Vagina (tissue), 2 donors: ENCODE measurements at regions not wholly inside any gene's neighbourhood (a gene's known extent, or its start where the extent isn't known, plus 50 kb on each side); places are given as distances from the start of the nearest gene placed in this dataset.

ENCODE experiments used
- CTCF ChIP-seq, 3 experiments: fragments of 450-650 bp in 2 of 3; fragments of 200-600 bp in 1 of 3; sonication (generic) in 1 of 3; IDR thresholded peaks; one replicate each; pipeline ENCODE4 v1.5.1; 2017 to 2019; ENCODE audit warnings: antibody characterized with exemption in 3 of 3, mild to moderate bottlenecking in 2 of 3, moderate library complexity in 2 of 3
- POLR2A ChIP-seq, 2 donors: fragments of 450-650 bp; IDR thresholded peaks; one replicate each; pipeline ENCODE4 v1.6.1; 2017; ENCODE audit warnings: antibody characterized with exemption in 2 of 2, mild to moderate bottlenecking in 2 of 2, moderate library complexity in 2 of 2

DNA sequence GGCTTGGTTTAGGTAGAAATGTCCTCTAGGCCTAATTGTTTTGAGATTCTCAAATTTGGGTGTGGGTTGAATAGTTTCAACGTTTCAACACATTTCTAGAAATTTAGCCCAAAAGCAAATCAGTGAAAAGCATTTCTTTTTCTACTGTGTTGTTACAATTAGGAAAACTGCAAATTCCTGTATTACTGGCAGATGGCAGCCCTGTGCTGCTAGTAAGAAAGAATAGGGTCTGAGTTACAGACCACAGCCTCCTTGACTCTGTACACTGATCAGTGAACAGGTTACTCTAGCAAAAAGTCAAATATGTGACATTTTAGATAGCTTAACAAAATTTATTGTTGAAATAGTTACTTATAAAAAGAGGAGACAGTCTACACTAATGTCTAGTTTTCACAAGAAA, 703.0 kb downstream of the JRKL start:
- TF ChIP-seq POLR2A (IDR thresholded peaks at IDR 0.05) (no peak), CTCF (IDR thresholded peaks at IDR 0.05) (no peak)
